ENCODE measurements at regions not wholly inside any gene's neighbourhood (a gene's known extent, or its start where the extent isn't known, plus 50 kb on each side); places are given as distances from the start of the nearest gene placed in this dataset.
"Not testable (repeated sequence)": the region's sequence is repeated elsewhere in the genome, so short reads cannot be mapped to it uniquely, and the experiment has no call there.

- DNase-seq: no peak
These were observed 88.5 kb upstream of the CXorf66 start for GRCh38 chrX:140053846-140054245.

DNA sequence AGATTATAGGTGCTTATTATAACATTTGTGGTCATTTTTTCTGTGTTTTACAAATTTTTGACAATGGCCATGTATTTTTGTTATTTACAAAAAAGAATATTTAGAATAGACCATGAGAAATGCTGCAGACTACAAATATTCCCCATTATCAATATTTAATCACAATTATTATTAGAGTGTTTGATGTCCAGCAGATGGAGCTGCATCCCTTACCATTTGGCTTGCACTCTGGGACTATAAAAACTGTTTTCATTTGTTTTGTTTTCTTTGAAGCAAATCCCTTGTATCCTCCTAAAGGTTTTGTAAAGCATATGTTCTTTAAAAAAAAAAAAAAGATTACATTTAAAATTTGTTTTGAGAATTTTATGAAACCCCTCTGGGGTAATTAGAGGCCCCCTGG, 85.6 kb upstream of the CXorf66 start:
- DNase-seq: no peak

GRCh38 chrX:140040386-140040785, 75.1 kb upstream of the CXorf66 start:
- DNase-seq: no peak

GRCh38 chrX:140038842-140039241, 73.5 kb upstream of the CXorf66 start:
- no peak for DNase-seq

DNA sequence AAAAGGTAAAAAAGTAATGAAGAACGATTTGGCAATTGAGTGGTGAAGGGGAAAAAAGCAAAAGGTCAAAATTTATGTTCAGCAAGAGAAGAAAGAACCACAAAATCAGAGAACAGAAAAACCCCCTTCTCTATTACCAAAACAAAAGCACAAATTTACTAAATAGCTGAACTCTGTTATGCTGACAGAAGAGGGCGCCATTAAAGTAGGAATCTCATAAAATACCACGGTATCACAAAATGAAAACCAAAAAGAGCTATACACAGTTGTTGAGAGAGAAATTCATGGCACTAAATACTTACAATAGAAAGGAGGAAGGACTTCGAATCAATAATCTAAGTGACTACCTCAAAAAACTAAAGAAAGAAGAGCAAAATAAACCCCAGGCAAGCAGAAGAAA, 69.6 kb upstream of the CXorf66 start:
- DNase-seq: no peak

DNA sequence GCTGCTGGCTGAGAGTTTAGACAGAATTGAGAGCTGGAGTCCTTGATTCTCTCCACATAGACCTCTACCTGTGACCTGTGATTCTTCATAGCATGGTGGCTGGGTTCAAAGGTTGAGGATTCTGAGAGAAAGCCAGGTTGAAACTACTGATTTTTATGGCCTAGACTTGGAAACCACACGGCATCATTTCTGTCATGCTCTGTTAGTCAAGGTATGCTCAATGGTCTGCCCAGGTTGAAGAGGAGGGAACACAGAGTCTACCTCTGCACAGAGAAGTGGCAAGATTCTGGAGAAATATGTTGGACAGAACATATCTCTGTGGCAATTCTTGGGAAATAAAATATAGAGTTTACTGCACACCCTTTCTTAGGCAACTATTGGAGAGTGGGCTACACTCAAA, 57.2 kb upstream of the CXorf66 start:
- DNase-seq: no peak

GRCh38 chrX:140019134-140019533, 53.8 kb upstream of the CXorf66 start:
- not testable (repeated sequence) for DNase-seq
